ENCODE measurements at regions not wholly inside any gene's neighbourhood (a gene's known extent, or its start where the extent isn't known, plus 50 kb on each side); places are given as distances from the start of the nearest gene placed in this dataset.

DNA sequence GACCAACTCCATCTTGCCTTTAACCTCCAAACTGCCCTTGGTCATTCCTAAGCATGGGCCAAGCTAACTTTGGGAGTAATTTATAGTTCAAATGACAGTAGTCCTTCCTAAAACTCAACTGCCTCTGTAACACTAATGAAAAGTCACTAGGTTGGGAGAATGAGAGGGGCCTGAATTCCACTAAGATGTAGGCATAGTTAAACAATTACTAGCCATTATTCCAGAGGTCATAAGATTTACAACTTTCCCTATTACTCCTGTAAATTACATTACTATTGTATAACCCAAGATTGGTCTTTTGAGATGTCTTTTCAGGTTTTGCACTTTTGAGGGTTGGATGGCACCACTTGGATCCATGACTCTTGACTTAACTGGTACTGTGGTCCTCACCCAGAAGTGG is 94.6 kb downstream of the SPP2 start:
- CTCF ChIA-PET (ENCODE audit: low intra/inter-chr PET ratio, low total read pairs): no interaction called here
- H4K20me1 ChIP-seq (ENCODE audit: insufficient read depth, low read length): no peaks in the 10 kb centered on the region
- no TSS peak for BruUV-seq (replicated peaks)
- TF ChIP-seq ZNF850 (CRISPR knock-in tag; conservative IDR thresholded peaks at IDR 0.05) (no peak), POLR2AphosphoS5 (IDR thresholded peaks at IDR 0.05; ENCODE audit: low read depth, low read length) (no peak), CC2D1A (CRISPR knock-in tag; IDR thresholded peaks at IDR 0.05) (no peak), ERF (CRISPR knock-in tag; IDR thresholded peaks at IDR 0.05) (no peak), ZNF484 (CRISPR knock-in tag; IDR thresholded peaks at IDR 0.05; ENCODE audit: borderline replicate concordance, low read depth) (no peak), NFKBIZ (CRISPR knock-in tag; IDR thresholded peaks at IDR 0.05) (no peak)
- TF ChIP-seq, protein P1, sequence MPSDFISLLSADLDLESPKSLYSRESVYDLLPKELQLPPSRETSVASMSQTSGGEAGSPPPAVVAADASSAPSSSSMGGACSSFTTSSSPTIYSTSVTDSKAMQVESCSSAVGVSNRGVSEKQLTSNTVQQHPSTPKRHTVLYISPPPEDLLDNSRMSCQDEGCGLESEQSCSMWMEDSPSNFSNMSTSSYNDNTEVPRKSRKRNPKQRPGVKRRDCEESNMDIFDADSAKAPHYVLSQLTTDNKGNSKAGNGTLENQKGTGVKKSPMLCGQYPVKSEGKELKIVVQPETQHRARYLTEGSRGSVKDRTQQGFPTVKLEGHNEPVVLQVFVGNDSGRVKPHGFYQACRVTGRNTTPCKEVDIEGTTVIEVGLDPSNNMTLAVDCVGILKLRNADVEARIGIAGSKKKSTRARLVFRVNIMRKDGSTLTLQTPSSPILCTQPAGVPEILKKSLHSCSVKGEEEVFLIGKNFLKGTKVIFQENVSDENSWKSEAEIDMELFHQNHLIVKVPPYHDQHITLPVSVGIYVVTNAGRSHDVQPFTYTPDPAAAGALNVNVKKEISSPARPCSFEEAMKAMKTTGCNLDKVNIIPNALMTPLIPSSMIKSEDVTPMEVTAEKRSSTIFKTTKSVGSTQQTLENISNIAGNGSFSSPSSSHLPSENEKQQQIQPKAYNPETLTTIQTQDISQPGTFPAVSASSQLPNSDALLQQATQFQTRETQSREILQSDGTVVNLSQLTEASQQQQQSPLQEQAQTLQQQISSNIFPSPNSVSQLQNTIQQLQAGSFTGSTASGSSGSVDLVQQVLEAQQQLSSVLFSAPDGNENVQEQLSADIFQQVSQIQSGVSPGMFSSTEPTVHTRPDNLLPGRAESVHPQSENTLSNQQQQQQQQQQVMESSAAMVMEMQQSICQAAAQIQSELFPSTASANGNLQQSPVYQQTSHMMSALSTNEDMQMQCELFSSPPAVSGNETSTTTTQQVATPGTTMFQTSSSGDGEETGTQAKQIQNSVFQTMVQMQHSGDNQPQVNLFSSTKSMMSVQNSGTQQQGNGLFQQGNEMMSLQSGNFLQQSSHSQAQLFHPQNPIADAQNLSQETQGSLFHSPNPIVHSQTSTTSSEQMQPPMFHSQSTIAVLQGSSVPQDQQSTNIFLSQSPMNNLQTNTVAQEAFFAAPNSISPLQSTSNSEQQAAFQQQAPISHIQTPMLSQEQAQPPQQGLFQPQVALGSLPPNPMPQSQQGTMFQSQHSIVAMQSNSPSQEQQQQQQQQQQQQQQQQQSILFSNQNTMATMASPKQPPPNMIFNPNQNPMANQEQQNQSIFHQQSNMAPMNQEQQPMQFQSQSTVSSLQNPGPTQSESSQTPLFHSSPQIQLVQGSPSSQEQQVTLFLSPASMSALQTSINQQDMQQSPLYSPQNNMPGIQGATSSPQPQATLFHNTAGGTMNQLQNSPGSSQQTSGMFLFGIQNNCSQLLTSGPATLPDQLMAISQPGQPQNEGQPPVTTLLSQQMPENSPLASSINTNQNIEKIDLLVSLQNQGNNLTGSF (CRISPR knock-in tag; IDR thresholded peaks at IDR 0.05): no peak
- TF ChIP-seq, protein P2, sequence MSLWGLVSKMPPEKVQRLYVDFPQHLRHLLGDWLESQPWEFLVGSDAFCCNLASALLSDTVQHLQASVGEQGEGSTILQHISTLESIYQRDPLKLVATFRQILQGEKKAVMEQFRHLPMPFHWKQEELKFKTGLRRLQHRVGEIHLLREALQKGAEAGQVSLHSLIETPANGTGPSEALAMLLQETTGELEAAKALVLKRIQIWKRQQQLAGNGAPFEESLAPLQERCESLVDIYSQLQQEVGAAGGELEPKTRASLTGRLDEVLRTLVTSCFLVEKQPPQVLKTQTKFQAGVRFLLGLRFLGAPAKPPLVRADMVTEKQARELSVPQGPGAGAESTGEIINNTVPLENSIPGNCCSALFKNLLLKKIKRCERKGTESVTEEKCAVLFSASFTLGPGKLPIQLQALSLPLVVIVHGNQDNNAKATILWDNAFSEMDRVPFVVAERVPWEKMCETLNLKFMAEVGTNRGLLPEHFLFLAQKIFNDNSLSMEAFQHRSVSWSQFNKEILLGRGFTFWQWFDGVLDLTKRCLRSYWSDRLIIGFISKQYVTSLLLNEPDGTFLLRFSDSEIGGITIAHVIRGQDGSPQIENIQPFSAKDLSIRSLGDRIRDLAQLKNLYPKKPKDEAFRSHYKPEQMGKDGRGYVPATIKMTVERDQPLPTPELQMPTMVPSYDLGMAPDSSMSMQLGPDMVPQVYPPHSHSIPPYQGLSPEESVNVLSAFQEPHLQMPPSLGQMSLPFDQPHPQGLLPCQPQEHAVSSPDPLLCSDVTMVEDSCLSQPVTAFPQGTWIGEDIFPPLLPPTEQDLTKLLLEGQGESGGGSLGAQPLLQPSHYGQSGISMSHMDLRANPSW (CRISPR knock-in tag; IDR thresholded peaks at IDR 0.05; ENCODE audit: borderline replicate concordance): no peak
- TF ChIP-seq, protein P3, sequence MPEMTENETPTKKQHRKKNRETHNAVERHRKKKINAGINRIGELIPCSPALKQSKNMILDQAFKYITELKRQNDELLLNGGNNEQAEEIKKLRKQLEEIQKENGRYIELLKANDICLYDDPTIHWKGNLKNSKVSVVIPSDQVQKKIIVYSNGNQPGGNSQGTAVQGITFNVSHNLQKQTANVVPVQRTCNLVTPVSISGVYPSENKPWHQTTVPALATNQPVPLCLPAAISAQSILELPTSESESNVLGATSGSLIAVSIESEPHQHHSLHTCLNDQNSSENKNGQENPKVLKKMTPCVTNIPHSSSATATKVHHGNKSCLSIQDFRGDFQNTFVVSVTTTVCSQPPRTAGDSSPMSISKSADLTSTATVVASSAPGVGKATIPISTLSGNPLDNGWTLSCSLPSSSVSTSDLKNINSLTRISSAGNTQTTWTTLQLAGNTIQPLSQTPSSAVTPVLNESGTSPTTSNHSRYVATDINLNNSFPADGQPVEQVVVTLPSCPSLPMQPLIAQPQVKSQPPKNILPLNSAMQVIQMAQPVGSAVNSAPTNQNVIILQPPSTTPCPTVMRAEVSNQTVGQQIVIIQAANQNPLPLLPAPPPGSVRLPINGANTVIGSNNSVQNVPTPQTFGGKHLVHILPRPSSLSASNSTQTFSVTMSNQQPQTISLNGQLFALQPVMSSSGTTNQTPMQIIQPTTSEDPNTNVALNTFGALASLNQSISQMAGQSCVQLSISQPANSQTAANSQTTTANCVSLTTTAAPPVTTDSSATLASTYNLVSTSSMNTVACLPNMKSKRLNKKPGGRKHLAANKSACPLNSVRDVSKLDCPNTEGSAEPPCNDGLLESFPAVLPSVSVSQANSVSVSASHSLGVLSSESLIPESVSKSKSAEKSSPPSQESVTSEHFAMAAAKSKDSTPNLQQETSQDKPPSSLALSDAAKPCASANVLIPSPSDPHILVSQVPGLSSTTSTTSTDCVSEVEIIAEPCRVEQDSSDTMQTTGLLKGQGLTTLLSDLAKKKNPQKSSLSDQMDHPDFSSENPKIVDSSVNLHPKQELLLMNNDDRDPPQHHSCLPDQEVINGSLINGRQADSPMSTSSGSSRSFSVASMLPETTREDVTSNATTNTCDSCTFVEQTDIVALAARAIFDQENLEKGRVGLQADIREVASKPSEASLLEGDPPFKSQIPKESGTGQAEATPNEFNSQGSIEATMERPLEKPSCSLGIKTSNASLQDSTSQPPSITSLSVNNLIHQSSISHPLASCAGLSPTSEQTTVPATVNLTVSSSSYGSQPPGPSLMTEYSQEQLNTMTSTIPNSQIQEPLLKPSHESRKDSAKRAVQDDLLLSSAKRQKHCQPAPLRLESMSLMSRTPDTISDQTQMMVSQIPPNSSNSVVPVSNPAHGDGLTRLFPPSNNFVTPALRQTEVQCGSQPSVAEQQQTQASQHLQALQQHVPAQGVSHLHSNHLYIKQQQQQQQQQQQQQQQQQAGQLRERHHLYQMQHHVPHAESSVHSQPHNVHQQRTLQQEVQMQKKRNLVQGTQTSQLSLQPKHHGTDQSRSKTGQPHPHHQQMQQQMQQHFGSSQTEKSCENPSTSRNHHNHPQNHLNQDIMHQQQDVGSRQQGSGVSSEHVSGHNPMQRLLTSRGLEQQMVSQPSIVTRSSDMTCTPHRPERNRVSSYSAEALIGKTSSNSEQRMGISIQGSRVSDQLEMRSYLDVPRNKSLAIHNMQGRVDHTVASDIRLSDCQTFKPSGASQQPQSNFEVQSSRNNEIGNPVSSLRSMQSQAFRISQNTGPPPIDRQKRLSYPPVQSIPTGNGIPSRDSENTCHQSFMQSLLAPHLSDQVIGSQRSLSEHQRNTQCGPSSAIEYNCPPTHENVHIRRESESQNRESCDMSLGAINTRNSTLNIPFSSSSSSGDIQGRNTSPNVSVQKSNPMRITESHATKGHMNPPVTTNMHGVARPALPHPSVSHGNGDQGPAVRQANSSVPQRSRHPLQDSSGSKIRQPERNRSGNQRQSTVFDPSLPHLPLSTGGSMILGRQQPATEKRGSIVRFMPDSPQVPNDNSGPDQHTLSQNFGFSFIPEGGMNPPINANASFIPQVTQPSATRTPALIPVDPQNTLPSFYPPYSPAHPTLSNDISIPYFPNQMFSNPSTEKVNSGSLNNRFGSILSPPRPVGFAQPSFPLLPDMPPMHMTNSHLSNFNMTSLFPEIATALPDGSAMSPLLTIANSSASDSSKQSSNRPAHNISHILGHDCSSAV (CRISPR knock-in tag; IDR thresholded peaks at IDR 0.05; ENCODE audit: borderline replicate concordance): no peak

More for the DNA sequence above, 94.6 kb downstream of the SPP2 start:
- in situ Hi-C loops (cut with HindIII; ENCODE audit: extremely low pct_ligation_motif_present, low pct_unique_long_range_greater_than_20kb) (no loop called here), intact Hi-C loops (cut with micrococcal nuclease; ENCODE audit: unreplicated experiment) (no loop called here)
- Histone ChIP-seq H3K27me3 (ENCODE audit: control insufficient read depth in 1 of 2, insufficient read depth in 2 of 2, low read length in 2 of 2) (no peaks in the 10 kb centered on the region; a peak in 1 of 5 replicates), H3K36me3 (replicated peaks in 1 of 2; ENCODE audit: control insufficient read depth in 1 of 2, insufficient read depth in 2 of 2, low read length in 2 of 2) (no peaks in the 10 kb centered on the region), H3K27ac (ENCODE audit: extremely low read length, insufficient read depth, low read length) (no peak overlapping the region), H3K79me2 (ENCODE audit: insufficient read depth, low read length) (no peaks in the 10 kb centered on the region), H3K4me1 (ENCODE audit: insufficient read depth, low read length) (no peaks in the 10 kb centered on the region), H3K4me2 (ENCODE audit: low read depth, low read length) (no peak overlapping the region), H3K4me3 (replicated peaks in 1 of 3; ENCODE audit: insufficient read depth in 1 of 3, low read depth in 2 of 3, low read length in 3 of 3) (no peak overlapping the region), H2AFZ (ENCODE audit: low read length) (no peak overlapping the region), H3K9ac (ENCODE audit: insufficient read depth, low read depth, low read length) (no peak overlapping the region), H3K9me3 (ENCODE audit: low read length) (no peaks in the 10 kb centered on the region)
- ATAC-seq: no peak
- no peak for DNase-seq (ENCODE audit: low spot score)
- POLR2A ChIA-PET: no interaction called here
- no peak for FAIRE-seq

All from HepG2 (cell line).